HS-5 (cell line): ENCODE measurements at regions not wholly inside any gene's neighbourhood (a gene's known extent, or its start where the extent isn't known, plus 50 kb on each side); places are given as distances from the start of the nearest gene placed in this dataset.

Experiments used
- DNase-seq: peaks from one replicate; pipeline ENCODE4 v3.0.0-alpha.2; 2012; ENCODE audit warnings: low read depth

DNA sequence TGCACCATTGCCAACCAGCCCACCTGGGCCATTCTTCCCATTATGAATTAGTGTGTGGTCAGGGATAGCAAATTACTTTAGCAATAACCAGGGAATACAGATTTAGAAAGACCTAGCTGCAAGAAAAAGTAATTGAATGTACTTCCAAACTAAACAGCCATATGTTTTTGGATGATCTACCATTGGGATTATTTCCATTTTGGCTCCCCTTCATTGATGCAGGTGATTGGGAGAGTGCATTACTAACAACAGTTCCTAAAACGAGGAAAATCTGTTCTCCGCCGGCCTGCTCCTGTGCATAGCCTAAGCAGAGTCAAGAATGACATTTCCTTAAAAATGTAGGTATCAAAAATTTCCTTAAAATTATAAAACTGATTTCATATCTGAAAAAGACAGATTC is 58.5 kb downstream of the MAIP1 start:
- no peak for DNase-seq

DNA sequence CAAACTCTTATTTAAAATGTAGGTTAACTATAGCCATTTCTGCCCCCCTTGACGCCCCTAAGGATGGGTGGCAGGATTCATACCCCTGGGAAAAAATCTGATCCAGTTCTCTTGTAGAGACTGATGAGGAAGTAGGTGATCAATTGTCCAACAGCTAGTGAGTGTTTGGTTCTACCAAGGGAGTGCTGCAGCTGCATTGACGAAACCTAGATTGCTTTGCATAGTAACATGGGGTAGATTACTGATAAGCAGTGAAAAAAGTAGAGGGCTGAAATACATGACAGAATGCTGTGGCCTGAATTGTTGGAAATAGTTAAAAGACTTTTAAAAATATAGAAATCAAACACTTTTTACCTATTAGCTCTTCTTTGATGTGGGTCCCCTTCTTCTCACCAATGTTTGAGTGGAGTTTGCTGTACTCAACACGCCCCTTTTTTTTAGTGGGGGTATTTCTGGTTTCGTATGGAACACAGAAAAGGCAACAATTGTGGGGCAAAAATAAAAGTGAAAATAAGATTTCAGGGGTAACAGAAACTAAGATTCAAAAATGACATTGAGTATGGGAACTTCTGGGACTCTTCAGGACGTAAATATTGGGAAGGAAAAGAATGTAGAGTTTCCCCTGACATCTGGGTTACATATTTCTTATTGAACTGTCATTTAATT is 66.2 kb downstream of the MAIP1 start:
- DNase-seq: no peak

DNA sequence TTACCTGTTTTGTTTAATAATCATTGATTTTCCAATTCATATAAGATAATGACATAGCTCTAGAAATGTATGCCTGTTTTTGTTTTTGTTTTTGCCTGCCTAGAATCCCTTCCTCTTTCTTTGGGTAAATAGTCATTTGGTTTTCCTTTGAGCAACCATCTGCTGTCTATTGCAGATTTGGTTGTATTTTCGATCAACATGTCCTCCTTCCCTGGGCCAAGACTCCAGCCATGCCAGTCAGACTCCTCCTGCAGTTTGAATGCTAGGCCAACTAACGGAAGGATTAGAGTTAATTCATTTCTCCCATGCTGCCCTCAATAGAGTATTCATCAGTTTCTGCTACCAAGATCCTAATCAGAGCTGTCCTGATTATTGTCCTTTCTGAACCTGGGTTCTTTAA is 67.1 kb downstream of the MAIP1 start:
- DNase-seq: no peak

DNA sequence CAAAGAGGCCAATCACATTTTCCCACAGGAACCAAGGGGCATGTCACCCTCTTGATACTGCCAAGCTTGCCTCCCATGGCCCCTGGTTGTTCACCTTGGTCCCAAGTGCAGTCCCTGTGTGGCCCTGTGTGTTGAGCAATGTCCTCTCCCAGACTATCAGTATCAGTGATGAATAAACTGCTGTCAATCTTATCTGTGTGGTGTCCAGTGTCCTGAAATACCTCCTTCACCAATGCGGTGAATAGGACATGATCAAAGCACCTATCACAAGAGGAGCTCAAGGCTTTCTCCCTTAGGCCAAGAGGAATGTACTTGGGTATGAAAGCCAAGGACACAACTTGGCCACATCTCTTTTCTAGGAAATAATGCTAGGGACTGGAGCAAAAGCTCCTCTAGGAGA is 68.2 kb downstream of the MAIP1 start:
- no peak for DNase-seq

DNA sequence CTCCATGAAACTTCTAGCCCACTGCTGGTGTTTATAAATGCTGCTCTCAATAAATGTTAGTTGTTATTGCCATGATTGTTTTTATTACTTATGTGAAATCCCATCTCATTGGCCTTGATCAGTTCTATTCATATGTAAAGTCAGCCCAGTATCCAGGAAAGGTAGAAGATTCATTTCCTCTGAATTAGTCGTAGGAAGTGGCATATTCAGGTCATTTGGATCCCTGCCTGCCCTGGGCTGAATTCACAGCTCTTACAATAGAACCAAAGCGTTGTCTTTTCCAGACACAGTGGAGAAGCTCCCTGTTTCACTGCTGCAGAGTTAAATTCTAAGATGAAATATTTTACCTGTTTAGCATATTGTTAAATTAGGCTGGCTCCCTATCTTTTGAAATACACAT is 70.3 kb downstream of the MAIP1 start:
- peak; percentile 16 for DNase-seq

DNA sequence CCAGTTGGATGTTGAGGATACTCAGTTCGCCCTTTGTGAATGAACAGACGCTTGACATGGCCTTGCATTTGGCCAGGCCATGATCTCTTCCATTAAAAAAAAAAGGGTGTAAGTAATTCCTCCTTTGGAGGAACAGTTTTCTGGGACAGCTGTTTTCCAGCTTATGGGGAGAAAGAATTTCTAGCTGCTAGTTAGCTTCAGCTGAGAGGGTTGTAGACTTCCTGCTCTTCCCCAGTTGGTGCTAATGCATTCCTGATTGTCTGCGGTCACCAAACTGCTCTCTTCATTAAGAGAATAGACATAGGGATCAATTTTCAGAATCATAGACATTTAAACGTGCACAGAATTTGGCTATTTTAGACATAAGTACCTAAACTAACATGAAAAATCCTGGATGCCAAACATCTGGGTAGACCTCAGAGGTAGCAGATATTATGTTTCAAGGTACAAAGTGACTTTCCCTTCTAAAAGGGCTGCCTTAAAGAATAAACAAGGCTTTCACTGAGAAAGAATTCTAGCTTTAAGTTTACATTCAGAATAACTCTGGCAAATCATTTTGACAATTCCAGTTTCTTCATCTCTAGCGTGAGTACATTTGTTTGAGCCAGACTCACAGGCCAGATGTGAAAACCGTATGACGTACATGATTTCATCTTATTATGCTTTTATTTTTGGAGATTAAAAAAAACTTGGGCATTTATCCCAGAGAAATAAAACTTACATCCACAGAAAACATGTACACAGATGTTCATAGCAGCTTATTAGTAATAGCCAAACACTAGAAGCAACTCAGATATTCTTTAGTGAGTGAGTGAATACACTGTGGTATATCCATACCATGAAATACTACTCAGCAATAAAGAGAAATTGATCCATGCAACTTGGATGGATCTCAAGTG is 71.2 kb downstream of the MAIP1 start:
- no peak for DNase-seq

DNA sequence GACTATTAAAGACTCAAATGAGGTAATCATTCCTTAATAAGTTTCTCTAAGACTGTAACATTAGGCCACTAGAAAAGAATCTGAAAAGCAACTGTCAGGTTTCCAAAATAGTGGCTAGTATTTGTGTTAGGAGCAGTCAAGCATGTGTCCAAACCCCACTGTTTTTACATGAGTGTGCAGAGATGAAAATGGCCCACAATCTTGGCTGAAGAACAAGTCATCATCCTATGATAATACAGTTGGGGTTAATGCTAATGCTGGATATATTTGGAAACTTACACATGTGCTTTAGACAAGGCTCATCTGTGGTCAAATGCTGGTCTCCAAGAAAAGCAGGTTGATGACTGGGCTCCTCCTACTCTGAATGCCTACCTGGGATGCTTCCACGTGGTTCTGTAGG is 73.6 kb downstream of the MAIP1 start:
- no peak for DNase-seq

DNA sequence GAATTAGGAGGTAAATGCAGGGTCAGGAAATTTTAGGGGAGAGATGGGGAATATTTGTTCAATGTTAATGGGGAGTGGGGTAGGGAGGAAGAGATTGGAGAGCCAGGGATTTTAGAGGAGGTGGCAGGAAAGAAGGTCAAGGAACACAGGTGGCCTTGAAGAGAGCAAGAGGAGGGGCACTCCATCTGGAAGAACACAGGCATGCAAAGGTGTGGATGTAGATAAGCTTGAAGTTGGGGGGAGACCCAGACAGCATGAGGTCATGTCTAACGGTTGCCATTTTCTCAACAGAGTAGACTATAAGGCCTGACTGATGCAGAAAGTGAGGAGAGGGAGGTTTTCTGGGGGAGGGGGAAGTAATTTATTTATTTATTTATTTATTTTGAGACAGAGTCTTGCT is 77.5 kb downstream of the MAIP1 start:
- DNase-seq: no peak

DNA sequence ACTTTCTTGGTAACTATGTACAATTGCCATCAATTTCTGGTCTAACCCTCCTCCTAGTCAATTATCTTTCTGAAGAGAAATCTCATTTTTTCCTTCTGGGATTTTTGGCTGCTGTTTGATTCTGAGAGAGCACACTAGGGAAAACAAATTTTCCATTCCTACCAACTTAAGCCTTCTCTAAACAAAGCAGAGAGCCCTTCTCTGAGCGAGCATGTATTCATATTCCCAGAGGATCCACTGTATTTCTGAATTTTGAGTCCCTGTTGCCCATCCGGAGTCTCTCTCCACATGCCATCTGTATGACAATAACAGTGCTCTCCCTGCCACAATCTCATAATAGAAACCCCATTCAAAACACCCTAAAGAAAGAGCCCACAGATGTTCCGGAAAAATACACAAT is 78.5 kb downstream of the MAIP1 start:
- no peak for DNase-seq

DNA sequence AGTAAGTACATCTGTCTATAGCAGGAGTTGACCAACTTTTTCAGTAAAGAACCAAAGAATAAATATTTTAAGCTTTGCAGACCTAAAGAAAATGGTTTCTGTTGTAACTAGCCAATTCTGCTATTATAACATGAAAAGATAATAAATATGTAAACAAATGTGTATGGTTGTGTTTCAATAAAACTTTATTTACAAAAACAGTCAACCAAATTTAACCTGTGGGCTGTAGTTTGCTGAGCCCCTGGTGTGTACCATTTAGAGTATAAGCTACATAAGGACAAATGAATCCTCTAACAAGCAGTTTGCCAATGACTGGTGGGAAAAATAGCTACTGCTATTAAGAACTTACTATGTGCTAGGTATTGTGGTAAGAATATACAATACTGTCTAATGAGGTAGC is 79.4 kb downstream of the MAIP1 start:
- DNase-seq: no peak

DNA sequence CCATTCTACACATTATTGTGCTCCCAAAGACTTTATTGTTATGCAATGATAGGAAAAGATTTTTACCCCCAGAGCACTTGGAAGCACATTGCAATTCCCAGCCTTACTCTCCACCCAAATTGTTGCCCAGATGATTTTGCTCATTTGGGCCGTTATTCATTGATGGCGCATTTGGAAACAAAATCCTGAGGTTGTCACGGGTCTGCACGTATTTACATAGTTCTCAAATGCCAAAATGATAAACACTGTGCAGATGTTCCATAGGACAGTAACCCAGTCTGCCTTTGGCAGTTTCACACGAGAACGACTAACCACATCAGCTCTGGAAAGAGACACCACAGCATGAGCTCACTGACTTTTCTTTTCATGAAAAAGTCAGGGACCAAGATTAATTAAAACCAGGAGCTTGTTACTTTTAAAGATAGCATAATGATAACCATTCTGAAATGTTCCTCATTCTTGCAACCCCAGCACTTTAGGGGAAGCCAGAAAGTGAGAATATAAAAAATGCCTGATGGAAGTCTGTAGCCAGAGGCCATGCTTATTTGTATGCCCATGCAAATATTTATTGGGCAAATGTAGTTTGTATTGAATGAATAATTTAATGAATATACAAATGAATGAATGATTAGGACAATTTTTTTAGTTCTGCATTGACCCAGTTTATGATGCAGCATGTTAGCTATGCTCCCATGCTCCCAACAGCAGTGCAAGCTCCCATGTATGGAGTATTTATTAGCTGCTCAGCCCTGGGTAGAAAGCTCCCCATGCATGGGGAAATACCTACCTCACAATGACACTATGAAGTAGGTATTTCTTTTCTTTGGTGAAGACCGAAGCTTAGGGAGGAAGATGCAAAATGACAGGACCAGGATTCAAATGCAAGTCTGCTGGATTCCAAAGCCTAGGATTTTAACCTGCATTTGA is 84.6 kb downstream of the MAIP1 start:
- peak; percentile 76 for DNase-seq

DNA sequence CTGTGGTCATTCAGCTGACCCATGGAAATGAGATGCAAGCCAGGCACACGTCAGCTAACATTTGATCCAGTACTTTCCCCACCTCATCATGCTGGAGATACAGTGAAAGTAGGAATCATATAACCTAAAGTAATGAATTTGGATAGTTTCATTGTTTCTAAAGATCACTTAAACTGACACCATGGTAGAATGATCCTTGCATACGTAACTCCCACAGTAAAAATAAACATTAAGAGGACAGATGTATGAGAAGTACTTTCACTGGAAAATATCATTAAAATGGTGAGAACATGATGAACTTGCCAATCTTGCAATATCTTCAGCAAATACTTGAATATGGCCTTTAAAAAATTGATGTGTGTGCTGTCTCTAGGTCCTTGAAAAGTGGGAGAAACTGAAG is 85.4 kb downstream of the MAIP1 start:
- no peak for DNase-seq

DNA sequence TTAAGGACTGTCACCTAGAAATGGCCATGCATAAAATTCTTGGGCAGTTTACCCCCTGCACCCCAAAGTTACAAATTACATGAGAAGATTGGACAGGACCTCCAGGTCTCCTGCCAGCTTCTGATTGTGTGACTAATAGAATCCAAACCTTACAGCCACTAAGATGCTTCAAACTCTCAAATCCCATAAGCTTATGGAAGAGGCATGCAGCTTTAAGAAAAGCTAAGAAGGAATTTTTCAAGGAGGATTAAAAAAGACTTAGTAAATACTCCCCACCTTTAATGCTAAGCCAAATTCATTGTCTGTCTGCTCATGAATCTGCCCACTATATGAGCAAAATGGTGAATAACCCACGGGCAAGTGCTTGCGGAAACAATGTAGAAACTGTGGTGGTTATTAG is 86.3 kb downstream of the MAIP1 start:
- no peak for DNase-seq

DNA sequence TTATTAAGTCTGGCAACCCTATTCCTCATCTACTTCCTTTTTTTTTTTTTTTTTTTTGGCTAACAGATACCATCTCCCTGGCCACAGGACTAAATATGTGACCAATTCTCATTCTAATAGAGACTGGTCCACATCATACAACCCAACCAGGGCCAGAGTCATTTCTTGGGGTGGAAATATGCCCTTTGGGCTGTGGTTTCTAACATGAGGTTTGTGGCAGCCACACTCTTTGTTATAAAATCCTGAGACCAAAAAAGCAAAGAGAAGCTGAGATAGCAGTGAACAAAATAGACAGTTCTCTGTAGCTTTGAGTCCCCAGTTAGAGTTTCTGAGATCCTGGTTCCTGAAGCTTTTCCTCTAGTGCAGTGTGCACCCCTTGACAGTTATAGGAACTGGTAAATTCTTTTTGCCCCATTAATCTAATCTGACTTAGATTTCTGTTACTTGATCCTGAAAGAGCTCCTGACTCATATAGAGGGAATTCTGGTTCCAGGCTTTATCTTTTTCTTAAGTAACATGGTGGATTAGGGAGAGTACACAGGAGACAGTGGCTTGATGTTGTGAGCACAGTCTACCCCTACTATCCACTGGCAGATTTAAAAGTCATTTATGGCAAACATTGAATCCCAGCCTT is 86.8 kb downstream of the MAIP1 start:
- DNase-seq: peak; percentile 70

DNA sequence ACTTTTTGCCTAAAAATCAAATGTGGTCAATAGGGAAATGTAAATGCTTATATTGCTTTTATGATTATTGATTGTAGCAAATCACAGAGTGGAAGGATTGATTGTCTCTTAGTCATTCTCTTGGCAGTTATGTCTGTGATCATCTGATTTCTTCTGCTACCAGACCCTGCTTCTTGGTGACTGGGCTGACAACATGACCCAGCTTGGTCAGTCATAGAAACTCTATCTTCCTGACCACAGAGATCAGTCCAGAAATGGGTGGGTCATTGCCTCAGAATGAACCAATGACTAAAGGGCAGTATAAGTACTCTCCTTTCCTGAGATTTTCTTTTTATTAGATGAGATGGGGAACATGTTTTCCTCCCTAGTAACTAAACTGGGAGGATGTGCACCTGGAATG is 87.6 kb downstream of the MAIP1 start:
- peak; percentile 53 for DNase-seq

DNA sequence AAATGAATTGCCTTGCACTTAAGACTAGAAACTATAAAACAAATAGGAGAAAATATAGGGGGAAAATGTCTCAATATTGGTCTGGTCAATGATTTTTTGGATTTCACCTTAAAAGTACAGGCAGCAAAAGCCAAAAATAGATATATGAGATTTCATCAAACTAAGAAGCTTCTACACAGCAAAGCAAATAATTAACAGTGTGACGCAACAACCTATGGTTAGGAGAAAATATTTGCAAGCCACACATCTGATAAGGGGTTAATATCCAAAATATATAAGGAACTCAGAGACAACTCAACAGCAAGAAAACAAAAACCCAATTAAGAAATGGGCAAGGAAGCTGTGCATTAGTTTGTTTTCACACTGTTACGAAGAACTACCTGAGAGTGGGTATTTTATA is 89.1 kb downstream of the MAIP1 start:
- DNase-seq: no peak

DNA sequence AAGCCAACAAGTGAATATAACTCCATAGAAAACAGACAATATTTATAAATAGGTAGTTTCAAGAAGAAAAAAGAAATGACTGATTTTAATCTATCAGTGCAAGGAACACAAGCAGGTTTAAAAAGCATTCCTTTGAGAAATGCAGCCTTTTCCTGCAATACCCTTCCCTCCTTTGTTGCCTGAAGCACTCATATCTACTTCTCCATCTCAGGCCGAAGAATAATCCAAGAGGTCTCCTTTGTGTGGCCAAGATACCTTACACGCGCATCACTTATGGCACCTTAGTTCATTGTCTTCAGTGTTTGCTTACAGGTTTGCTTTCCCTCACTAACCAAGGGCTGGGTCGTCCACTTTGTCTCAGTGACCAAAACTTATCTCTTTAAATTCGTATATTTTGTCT is 93.0 kb downstream of the MAIP1 start:
- no peak for DNase-seq

DNA sequence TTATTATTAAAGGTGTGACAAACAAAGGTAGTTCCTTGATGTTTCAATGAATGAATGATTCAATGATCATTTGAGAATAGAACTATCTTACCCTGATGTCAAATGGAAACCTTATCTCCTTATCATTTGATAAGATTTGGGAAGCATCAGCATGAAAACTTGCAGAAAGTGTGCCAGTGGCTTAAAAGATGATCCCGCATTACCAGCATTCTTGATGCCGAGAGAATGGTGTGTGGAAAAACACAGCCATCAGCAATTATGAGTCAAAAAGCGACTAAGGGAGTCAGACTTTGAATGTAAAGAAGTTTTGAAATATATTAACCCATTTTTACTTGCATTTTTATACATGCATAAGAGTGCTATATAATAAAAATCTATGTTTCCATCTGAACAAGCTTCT is 93.7 kb downstream of the MAIP1 start:
- DNase-seq: no peak

DNA sequence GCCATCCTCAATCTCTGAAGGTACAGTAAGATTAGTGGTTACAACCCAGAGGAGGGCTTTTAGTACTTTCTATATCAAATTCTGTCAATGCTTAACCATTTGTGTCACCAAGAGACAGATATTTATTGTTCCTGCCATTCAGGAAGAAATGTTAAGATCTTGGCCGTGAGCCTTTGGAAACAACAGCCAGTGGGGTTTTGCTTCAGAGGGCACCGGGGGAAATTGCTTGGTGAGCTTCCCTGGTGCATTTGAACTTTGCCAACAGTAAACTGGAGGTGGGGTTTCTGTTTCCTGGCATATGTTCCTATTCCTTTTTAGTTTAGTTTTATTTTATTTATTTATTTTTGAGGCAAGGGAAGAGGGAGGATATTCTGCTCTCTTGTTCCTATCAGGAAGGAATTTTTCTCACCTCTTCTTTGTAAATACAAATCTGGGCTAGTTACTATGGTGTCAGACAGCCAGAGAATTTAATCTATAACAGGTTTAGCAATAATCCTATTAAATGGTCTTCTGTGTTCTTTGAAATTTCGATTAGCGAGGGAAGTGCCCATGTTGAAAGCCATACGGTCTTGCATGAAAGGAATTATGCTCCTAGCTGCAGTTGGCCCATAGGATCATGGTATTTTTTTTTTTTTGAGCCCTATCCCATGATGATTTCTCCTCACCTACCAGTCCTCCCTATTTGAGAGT is 95.7 kb downstream of the MAIP1 start:
- DNase-seq: no peak

DNA sequence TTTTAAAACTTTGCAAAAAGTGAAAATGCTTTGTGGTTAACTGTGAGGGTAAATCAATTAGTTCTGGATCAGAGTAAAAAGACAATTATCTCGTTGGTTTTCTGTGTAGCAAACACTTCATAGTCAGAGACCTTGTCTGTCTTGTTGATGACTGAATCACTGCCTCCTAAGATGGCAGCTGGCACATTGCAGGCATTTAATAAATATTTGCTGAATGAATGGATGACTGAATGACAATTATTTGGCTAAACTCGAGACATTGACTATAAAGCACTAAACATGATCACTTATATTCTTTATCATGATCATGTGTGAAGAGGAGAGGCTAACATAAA is 96.2 kb downstream of the MAIP1 start:
- no peak for DNase-seq

DNA sequence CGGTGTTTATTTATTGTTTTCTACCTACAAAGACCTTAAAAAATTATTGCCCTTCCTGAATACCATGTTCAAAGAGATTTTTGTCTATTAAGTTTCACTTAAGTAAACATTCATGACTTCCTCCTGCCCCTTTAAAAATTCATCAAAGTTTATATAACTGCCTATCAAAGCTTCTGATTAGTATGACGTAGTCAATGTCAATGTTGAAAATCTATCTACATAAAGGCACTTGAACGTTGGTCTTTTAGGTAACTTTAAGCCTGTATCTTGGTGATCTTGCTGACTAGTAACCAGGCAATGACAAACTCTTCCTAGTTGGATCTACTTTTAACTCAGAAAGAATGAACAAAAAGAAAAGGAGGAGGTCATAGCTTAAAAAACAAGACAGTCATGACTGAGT is 97.2 kb downstream of the MAIP1 start:
- DNase-seq: no peak
